ENCODE measurements at regions not wholly inside any gene's neighbourhood (a gene's known extent, or its start where the extent isn't known, plus 50 kb on each side); places are given as distances from the start of the nearest gene placed in this dataset.

GRCh38 chr16:8084302-8084701 is 506.0 kb downstream of the TMEM114 start:
- Histone ChIP-seq H3K4me1 (ENCODE audit: insufficient read depth) (no peaks in the 10 kb centered on the region), H3K27me3 (no peaks in the 10 kb centered on the region), H2AFZ (no peak overlapping the region), H3K27ac (no peak overlapping the region), H3K9me3 (ENCODE audit: low read depth) (no peaks in the 10 kb centered on the region), H3K79me2 (no peaks in the 10 kb centered on the region), H3K4me3 (no peak overlapping the region), H3K9me2 (replicated peaks; ENCODE audit: insufficient read depth) (no peaks in the 10 kb centered on the region), H4K20me1 (ENCODE audit: insufficient read depth, poor library complexity, severe bottlenecking) (no peaks in the 10 kb centered on the region), H3K36me3 (replicated peaks; ENCODE audit: insufficient read depth, low read depth) (no peaks in the 10 kb centered on the region), H3K4me2 (no peak overlapping the region)
- WGBS (ENCODE audit: low lambda C conversion rate, missing lambda C conversion rate): 78% methylated on average over 1 of the region's 1 CpG
- no peak for DNase-seq (ENCODE audit: low spot score)
- TF ChIP-seq EZH2phosphoT487 (IDR thresholded peaks at IDR 0.05; ENCODE audit: low read depth, severe bottlenecking, unreplicated experiment) (no peak), EZH2 (IDR thresholded peaks at IDR 0.05; ENCODE audit: borderline replicate concordance) (no peak), CTCF (IDR thresholded peaks at IDR 0.05; ENCODE audit: poor library complexity) (no peak)

- no peak overlapping the region for H2AFZ ChIP-seq
- no peak overlapping the region for H3K4me2 ChIP-seq
- H3K4me3 ChIP-seq: no peak overlapping the region
- no peaks in the 10 kb centered on the region for H3K9me2 ChIP-seq (replicated peaks; ENCODE audit: insufficient read depth)
- DNase-seq (ENCODE audit: low spot score): no peak
- no peaks in the 10 kb centered on the region for H4K20me1 ChIP-seq (ENCODE audit: insufficient read depth, poor library complexity, severe bottlenecking)
- H3K9me3 ChIP-seq (ENCODE audit: low read depth): no peaks in the 10 kb centered on the region
- H3K27me3 ChIP-seq: no peaks in the 10 kb centered on the region
- WGBS (ENCODE audit: low lambda C conversion rate, missing lambda C conversion rate): 85% methylated on average over 4 of the region's 4 CpGs
- H3K4me1 ChIP-seq (ENCODE audit: insufficient read depth): no peaks in the 10 kb centered on the region
- TF ChIP-seq CTCF (IDR thresholded peaks at IDR 0.05; ENCODE audit: poor library complexity) (no peak), EZH2phosphoT487 (IDR thresholded peaks at IDR 0.05; ENCODE audit: low read depth, severe bottlenecking, unreplicated experiment) (no peak), EZH2 (IDR thresholded peaks at IDR 0.05; ENCODE audit: borderline replicate concordance) (no peak)
- H3K79me2 ChIP-seq: no peaks in the 10 kb centered on the region
- H3K36me3 ChIP-seq (replicated peaks; ENCODE audit: insufficient read depth, low read depth): no peaks in the 10 kb centered on the region
- H3K27ac ChIP-seq: no peak overlapping the region
Observed at GRCh38 chr16:8083560-8083959, 506.8 kb downstream of the TMEM114 start.

- Histone ChIP-seq H3K4me3 (no peak overlapping the region), H4K20me1 (ENCODE audit: insufficient read depth, poor library complexity, severe bottlenecking) (no peaks in the 10 kb centered on the region), H3K27ac (no peak overlapping the region), H2AFZ (no peak overlapping the region), H3K9me2 (replicated peaks; ENCODE audit: insufficient read depth) (no peaks in the 10 kb centered on the region), H3K4me2 (no peak overlapping the region), H3K79me2 (no peaks in the 10 kb centered on the region), H3K4me1 (ENCODE audit: insufficient read depth) (no peaks in the 10 kb centered on the region), H3K9me3 (ENCODE audit: low read depth) (no peaks in the 10 kb centered on the region), H3K36me3 (replicated peaks; ENCODE audit: insufficient read depth, low read depth) (no peaks in the 10 kb centered on the region), H3K27me3 (no peaks in the 10 kb centered on the region)
- no peak for TF ChIP-seq EZH2phosphoT487 (IDR thresholded peaks at IDR 0.05; ENCODE audit: low read depth, severe bottlenecking, unreplicated experiment)
- TF ChIP-seq CTCF (IDR thresholded peaks at IDR 0.05; ENCODE audit: poor library complexity): no peak
- no peak for TF ChIP-seq EZH2 (IDR thresholded peaks at IDR 0.05; ENCODE audit: borderline replicate concordance)
- no peak for DNase-seq (ENCODE audit: low spot score)
- WGBS (ENCODE audit: low lambda C conversion rate, missing lambda C conversion rate): 88% methylated on average over 3 of the region's 3 CpGs
Observed at GRCh38 chr16:8080817-8081216, 509.5 kb downstream of the TMEM114 start.

- H2AFZ ChIP-seq: no peak overlapping the region
- 75% methylated on average over 5 of the region's 5 CpGs for WGBS (ENCODE audit: low lambda C conversion rate, missing lambda C conversion rate)
- DNase-seq (ENCODE audit: low spot score): no peak
- H3K9me2 ChIP-seq (replicated peaks; ENCODE audit: insufficient read depth): no peaks in the 10 kb centered on the region
- H3K4me2 ChIP-seq: no peak overlapping the region
- TF ChIP-seq EZH2phosphoT487 (IDR thresholded peaks at IDR 0.05; ENCODE audit: low read depth, severe bottlenecking, unreplicated experiment) (no peak), CTCF (IDR thresholded peaks at IDR 0.05; ENCODE audit: poor library complexity) (no peak), EZH2 (IDR thresholded peaks at IDR 0.05; ENCODE audit: borderline replicate concordance) (no peak)
- H3K4me1 ChIP-seq (ENCODE audit: insufficient read depth): no peaks in the 10 kb centered on the region
- H3K27me3 ChIP-seq: no peaks in the 10 kb centered on the region
- no peak overlapping the region for H3K4me3 ChIP-seq
- no peaks in the 10 kb centered on the region for H3K79me2 ChIP-seq
- H4K20me1 ChIP-seq (ENCODE audit: insufficient read depth, poor library complexity, severe bottlenecking): no peaks in the 10 kb centered on the region
- no peak overlapping the region for H3K27ac ChIP-seq
- no peaks in the 10 kb centered on the region for H3K9me3 ChIP-seq (ENCODE audit: low read depth)
- no peaks in the 10 kb centered on the region for H3K36me3 ChIP-seq (replicated peaks; ENCODE audit: insufficient read depth, low read depth)
Observed at GRCh38 chr16:8075271-8075670, 515.0 kb downstream of the TMEM114 start.
